ENCODE measurements at regions not wholly inside any gene's neighbourhood (a gene's known extent, or its start where the extent isn't known, plus 50 kb on each side); places are given as distances from the start of the nearest gene placed in this dataset.

- TF ChIP-seq REST (IDR thresholded peaks at IDR 0.05) (no peak), RXRA (IDR thresholded peaks at IDR 0.05) (no peak), TAF1 (conservative IDR thresholded peaks at IDR 0.05) (no peak), HNF4G (IDR thresholded peaks at IDR 0.05) (no peak)
Observed at GRCh38 chr6:105501826-105502344, 99.0 kb upstream of the PREP start (continued).

GRCh38 chr6:105501246-105501645 is 98.4 kb upstream of the PREP start:
- Histone ChIP-seq H3K36me3 (ENCODE audit: control insufficient read depth in 4 of 4, insufficient read depth in 3 of 4, low read depth in 1 of 4, low read length in 3 of 4) (no peaks in the 10 kb centered on the region), H3K4me3 (ENCODE audit: low read depth in 1 of 3, low read length in 3 of 3) (no peak overlapping the region), H3K9ac (ENCODE audit: low read depth in 1 of 2, low read length in 2 of 2) (no peak overlapping the region), H3K27ac (ENCODE audit: low read depth in 1 of 2, low read length in 2 of 2) (no peak overlapping the region), H3K4me1 (ENCODE audit: control insufficient read depth in 4 of 4, insufficient read depth in 4 of 4, low read length in 3 of 4) (no peaks in the 10 kb centered on the region), H3K9me3 (ENCODE audit: control insufficient read depth in 4 of 4, low read length in 3 of 4) (no peaks in the 10 kb centered on the region), H3K27me3 (ENCODE audit: control insufficient read depth in 4 of 4, insufficient read depth in 4 of 4, low read length in 3 of 4) (no peaks in the 10 kb centered on the region)
- no peak for DNase-seq (ENCODE audit: low spot score)
- WGBS, result 57% methylated on average over 1 of the region's 1 CpG
- TF ChIP-seq RAD21 (IDR thresholded peaks at IDR 0.05), result no peak
- no peak for TF ChIP-seq REST (IDR thresholded peaks at IDR 0.05)
- no peak for TF ChIP-seq ATF3 (IDR thresholded peaks at IDR 0.05)
- no peak for TF ChIP-seq MAX (IDR thresholded peaks at IDR 0.05)

GRCh38 chr6:105500693-105501092 is 97.8 kb upstream of the PREP start:
- H3K27ac ChIP-seq (ENCODE audit: low read depth in 1 of 2, low read length in 2 of 2), result no peak overlapping the region
- no peaks in the 10 kb centered on the region for H3K4me1 ChIP-seq (ENCODE audit: control insufficient read depth in 4 of 4, insufficient read depth in 4 of 4, low read length in 3 of 4)
- H3K9me3 ChIP-seq (ENCODE audit: control insufficient read depth in 4 of 4, low read length in 3 of 4), result no peaks in the 10 kb centered on the region
- no peak for DNase-seq (ENCODE audit: low spot score)
- no peaks in the 10 kb centered on the region for H3K36me3 ChIP-seq (ENCODE audit: control insufficient read depth in 4 of 4, insufficient read depth in 3 of 4, low read depth in 1 of 4, low read length in 3 of 4)
- no peak overlapping the region for H3K9ac ChIP-seq (ENCODE audit: low read depth in 1 of 2, low read length in 2 of 2)
- WGBS, result 75% methylated on average over 1 of the region's 1 CpG
- TF ChIP-seq HNF4G (IDR thresholded peaks at IDR 0.05) (no peak), NR2F2 (IDR thresholded peaks at IDR 0.05) (no peak), GABPA (IDR thresholded peaks at IDR 0.05 in 1 of 2, conservative IDR thresholded peaks at IDR 0.05 in 1 of 2) (no peak), HNF4A (conservative IDR thresholded peaks at IDR 0.05) (no peak), FOXA2 (IDR thresholded peaks at IDR 0.05) (no peak), EGR1 (IDR thresholded peaks at IDR 0.05; ENCODE audit: low read depth in 2 of 2) (no peak), REST (IDR thresholded peaks at IDR 0.05) (no peak)
- H3K27me3 ChIP-seq (ENCODE audit: control insufficient read depth in 4 of 4, insufficient read depth in 4 of 4, low read length in 3 of 4), result no peaks in the 10 kb centered on the region
- H3K4me3 ChIP-seq (ENCODE audit: low read depth in 1 of 3, low read length in 3 of 3), result no peak overlapping the region
